CD4-positive, alpha-beta T cell (primary cell): ENCODE measurements at regions not wholly inside any gene's neighbourhood (a gene's known extent, or its start where the extent isn't known, plus 50 kb on each side); places are given as distances from the start of the nearest gene placed in this dataset.

Experiments
- ATAC-seq: fragments of 200-7000 bp; cut with Tn5 transposase; one replicate; pipeline ENCODE4 v1.10.0; 2022; ENCODE audit warnings: mild to moderate bottlenecking; ENCODE audit not compliant: poor library complexity
- CTCF ChIA-PET: fragments of 350-600 bp; sonication (Branson Sonifier 250); formaldehyde crosslinking; loops from one replicate; lab custom pipeline; 2021; ENCODE audit warnings: antibody characterized with exemption, inconsistent platforms; lab: Charles Lee
- POLR2A ChIA-PET: fragments of 350-600 bp; sonication (Branson Sonifier 250); formaldehyde crosslinking; loops from one replicate; lab custom pipeline; 2021; ENCODE audit warnings: antibody characterized with exemption, inconsistent platforms; lab: Charles Lee
- DNase-seq, 14 experiments: peaks; one replicate each; pipeline ENCODE4 v3.0.0-alpha.2; 2013 to 2020; ENCODE audit warnings: mixed read lengths in 2 of 14
- H3K27ac ChIP-seq, 2 donors: one replicate each; pipeline versions ENCODE4 v1.5.1 to v1.7.0; 2013; ENCODE audit warnings: low read length in 2 of 2, low read depth in 1 of 2, mild to moderate bottlenecking in 1 of 2
- H3K27me3 ChIP-seq, 2 experiments: 1 replicate in 1 of 2; 2 replicates in 1 of 2; pipeline versions ENCODE4 v1.6.1 to v1.7.0; 2013; ENCODE audit warnings: low read length in 2 of 2, control low read depth in 1 of 2, mild to moderate bottlenecking in 1 of 2, moderate library complexity in 1 of 2; ENCODE audit not compliant: insufficient read depth in 2 of 2, control insufficient read depth in 1 of 2
- H3K36me3 ChIP-seq: one replicate; pipeline ENCODE4 v1.6.1; 2013; ENCODE audit warnings: low read length, control low read depth; ENCODE audit not compliant: insufficient read depth
- H3K4me1 ChIP-seq: one replicate; pipeline ENCODE4 v1.6.1; 2013; ENCODE audit warnings: low read length, control low read depth; ENCODE audit not compliant: insufficient read depth
- H3K4me3 ChIP-seq: one replicate; pipeline ENCODE4 v1.5.1; 2013; ENCODE audit warnings: mild to moderate bottlenecking, low read length, moderate library complexity
- H3K9me3 ChIP-seq, 2 experiments: 1 replicate in 1 of 2; 2 replicates in 1 of 2; pipeline versions ENCODE4 v1.6.1 to v1.7.0; 2013; ENCODE audit warnings: low read length in 2 of 2, mild to moderate bottlenecking in 2 of 2, control low read depth in 1 of 2, moderate library complexity in 1 of 2; ENCODE audit not compliant: control insufficient read depth in 1 of 2, insufficient read depth in 1 of 2
- H3K27ac Mint-ChIP-seq: one replicate; pipeline ENCODE4 v1.8.0; 2020; ENCODE audit warnings: mixed read lengths
- H3K27me3 Mint-ChIP-seq: one replicate; pipeline ENCODE4 v1.8.0; 2021; ENCODE audit warnings: mixed read lengths
- H3K36me3 Mint-ChIP-seq: one replicate; pipeline ENCODE4 v1.8.0; 2021; ENCODE audit warnings: low read depth, mixed read lengths
- H3K4me1 Mint-ChIP-seq: one replicate; pipeline ENCODE4 v1.8.0; 2021; ENCODE audit warnings: low read depth, mixed read lengths
- H3K4me3 Mint-ChIP-seq: one replicate; pipeline ENCODE4 v1.8.0; 2020; ENCODE audit warnings: mild to moderate bottlenecking, mixed read lengths
- H3K9me3 Mint-ChIP-seq: one replicate; pipeline ENCODE4 v1.8.0; 2020; ENCODE audit warnings: mixed read lengths
- CTCF ChIP-seq: fragments of 200-600 bp; IDR thresholded peaks from one replicate; pipeline ENCODE4 v1.8.0; 2022; ENCODE audit warnings: antibody characterized with exemption, mild to moderate bottlenecking
- intact Hi-C, 2 experiments: fragments of 100-400 bp; cut with DNase I in 1 of 2; cut with micrococcal nuclease in 1 of 2; formaldehyde crosslinking; loops; one replicate each; pipeline versions ENCODE4 v1.15.1 to v1.9.0; 2023 to 2025; cut with DNase I, micrococcal nuclease

DNA sequence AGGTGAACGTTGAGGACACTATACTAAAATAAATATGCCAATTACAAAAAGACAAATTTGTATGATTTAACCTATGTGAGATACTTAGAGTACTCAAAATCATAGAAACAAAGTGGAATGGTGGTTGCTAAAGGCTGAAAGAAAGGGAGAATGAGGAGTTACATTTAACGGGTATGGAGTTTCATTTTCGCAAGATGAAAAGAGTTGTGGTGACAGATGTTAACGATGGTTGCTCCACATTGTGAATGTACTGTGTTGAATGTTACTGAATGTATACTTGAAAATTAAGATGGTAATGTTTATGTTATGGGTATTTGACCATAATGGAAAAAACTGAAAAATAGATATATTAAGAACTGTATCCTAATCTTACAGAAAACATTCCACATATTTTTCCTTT is 51.3 kb upstream of the MOCS2 start:
- TF ChIP-seq CTCF: no peak
- Mint-ChIP-seq H3K9me3 (no peaks in the 10 kb centered on the region), H3K36me3 (no peaks in the 10 kb centered on the region), H3K27me3 (peaks cover 17% of the 10 kb centered on the region), H3K4me1 (no peaks in the 10 kb centered on the region), H3K4me3 (no peak overlapping the region), H3K27ac (no peak overlapping the region)
- DNase-seq (no peak), ATAC-seq (no peak)
- H3K4me1 ChIP-seq: no peaks in the 10 kb centered on the region
- no peaks in the 10 kb centered on the region for H3K9me3 ChIP-seq
- H3K27ac ChIP-seq: no peak overlapping the region
- no peaks in the 10 kb centered on the region for H3K27me3 ChIP-seq
- CTCF ChIA-PET: no interaction called here
- H3K36me3 ChIP-seq: no peaks in the 10 kb centered on the region
- intact Hi-C loops: no loop called here
- POLR2A ChIA-PET: no interaction called here
- no peak overlapping the region for H3K4me3 ChIP-seq

GRCh38 chr5:53161876-53162275 is 52.3 kb upstream of the MOCS2 start:
- Mint-ChIP-seq H3K36me3 (no peaks in the 10 kb centered on the region), H3K27ac (no peak overlapping the region), H3K4me3 (no peak overlapping the region), H3K9me3 (no peaks in the 10 kb centered on the region), H3K27me3 (peaks cover 15% of the 10 kb centered on the region), H3K4me1 (no peaks in the 10 kb centered on the region)
- ChIA-PET POLR2A (no interaction called here), CTCF (no interaction called here)
- H3K36me3 ChIP-seq: no peaks in the 10 kb centered on the region
- no peak overlapping the region for H3K4me3 ChIP-seq
- DNase-seq: no peak
- no peak for TF ChIP-seq CTCF
- H3K27ac ChIP-seq: no peak overlapping the region
- intact Hi-C loops: no loop called here
- no peak for ATAC-seq
- H3K9me3 ChIP-seq: no peaks in the 10 kb centered on the region
- H3K4me1 ChIP-seq: no peaks in the 10 kb centered on the region
- H3K27me3 ChIP-seq: no peaks in the 10 kb centered on the region

DNA sequence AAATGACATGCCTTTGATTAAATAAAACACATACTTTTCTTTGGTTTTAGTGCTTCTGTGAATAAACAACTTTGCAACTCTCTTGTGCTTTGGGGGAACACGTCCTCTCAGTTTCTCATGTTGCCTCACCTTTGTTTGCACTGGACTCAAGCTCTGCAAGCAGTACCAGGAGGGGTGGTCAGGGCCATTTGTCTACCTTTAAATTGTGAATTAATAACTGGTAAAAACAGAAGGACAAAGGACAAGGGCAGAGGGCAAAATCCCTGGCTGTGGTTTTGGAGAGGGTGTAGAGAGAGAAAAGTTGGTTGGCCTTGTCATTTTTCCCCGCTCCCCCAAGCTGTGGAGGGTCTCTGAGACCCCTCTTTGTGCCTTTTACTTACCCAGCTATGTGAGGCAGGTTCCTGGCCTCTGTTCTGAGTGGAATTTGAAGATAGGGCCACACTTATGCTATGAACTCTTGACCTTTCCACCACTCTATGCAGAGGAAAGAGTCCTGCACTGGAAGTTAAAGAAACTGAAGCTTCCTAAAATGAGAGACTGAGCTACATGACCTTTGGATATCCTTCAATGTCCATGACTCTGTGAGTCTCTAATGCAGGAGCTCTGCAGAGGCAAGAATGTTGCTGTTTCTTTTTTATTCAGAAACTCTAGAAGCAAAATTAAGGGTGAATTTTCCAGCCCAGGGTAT is 55.1 kb upstream of the MOCS2 start:
- no peaks in the 10 kb centered on the region for H3K9me3 ChIP-seq
- ATAC-seq (no peak), DNase-seq (no peak)
- no peak overlapping the region for H3K4me3 Mint-ChIP-seq
- intact Hi-C loops: no loop called here
- no peaks in the 10 kb centered on the region for H3K9me3 Mint-ChIP-seq
- no peaks in the 10 kb centered on the region for H3K4me1 ChIP-seq
- no peak overlapping the region for H3K27ac Mint-ChIP-seq
- H3K4me1 Mint-ChIP-seq: no peaks in the 10 kb centered on the region
- H3K27me3 ChIP-seq: peaks cover 0 to 4% of the 10 kb centered on the region in 2 experiments
- H3K27ac ChIP-seq: no peak overlapping the region
- POLR2A ChIA-PET: no interaction called here
- TF ChIP-seq CTCF: no peak
- no peak overlapping the region for H3K4me3 ChIP-seq
- no peaks in the 10 kb centered on the region for H3K36me3 Mint-ChIP-seq
- CTCF ChIA-PET: no interaction called here
- H3K36me3 ChIP-seq: no peaks in the 10 kb centered on the region
- H3K27me3 Mint-ChIP-seq: peaks cover 21% of the 10 kb centered on the region
